B cell (primary cell): ENCODE measurements at regions not wholly inside any gene's neighbourhood (a gene's known extent, or its start where the extent isn't known, plus 50 kb on each side); places are given as distances from the start of the nearest gene placed in this dataset.
"Not testable (repeated sequence)": the region's sequence is repeated elsewhere in the genome, so short reads cannot be mapped to it uniquely, and the experiment has no call there.

ENCODE experiments used
- ATAC-seq: fragments of 200-7000 bp; cut with Tn5 transposase; one replicate; pipeline ENCODE4 v1.10.0; 2021; ENCODE audit warnings: low read depth, mild to moderate bottlenecking, moderate number of reproducible peaks, moderate library complexity
- CTCF ChIA-PET: fragments of 350-600 bp; sonication (Branson Sonifier 250); formaldehyde crosslinking; loops from one replicate; lab custom pipeline; 2021; ENCODE audit warnings: antibody characterized with exemption, inconsistent platforms; lab: Charles Lee
- POLR2A ChIA-PET: fragments of 350-600 bp; sonication (Branson Sonifier 250); formaldehyde crosslinking; loops from one replicate; lab custom pipeline; 2021; ENCODE audit warnings: antibody characterized with exemption; lab: Charles Lee
- DNase-seq: peaks from one replicate; pipeline ENCODE4 v3.0.0; 2013
- H2AFZ ChIP-seq: 2 replicates; pipeline ENCODE4 v1.6.1; 2012; ENCODE audit warnings: mild to moderate bottlenecking, low read depth, low read length; ENCODE audit not compliant: insufficient read depth, poor library complexity, severe bottlenecking
- H3K27ac ChIP-seq, 2 donors: 1 replicate in 1 of 2; 2 replicates in 1 of 2; pipeline ENCODE4 v1.5.1; 2012 to 2013; ENCODE audit warnings: low read length in 2 of 2, mild to moderate bottlenecking in 2 of 2, moderate library complexity in 1 of 2
- H3K27me3 ChIP-seq, 4 experiments: fragments of 200-600 bp in 1 of 4; sonication (generic) in 1 of 4; replicated peaks in 1 of 4; 1 replicate in 2 of 4; 2 replicates in 2 of 4; pipeline versions ENCODE4 v1.6.1 to v1.7.0; 2013 to 2016; ENCODE audit warnings: low read length in 3 of 4, mild to moderate bottlenecking in 2 of 4, mixed read lengths in 1 of 4, moderate library complexity in 1 of 4; ENCODE audit not compliant: insufficient read depth in 4 of 4, control insufficient read depth in 3 of 4; ENCODE audit errors: control extremely low read depth in 1 of 4
- H3K36me3 ChIP-seq, 2 experiments: replicated peaks in 1 of 2; 1 replicate in 1 of 2; 2 replicates in 1 of 2; pipeline versions ENCODE4 v1.6.1 to v1.7.1; 2013; ENCODE audit warnings: low read length in 1 of 2; ENCODE audit not compliant: insufficient read depth in 2 of 2, control insufficient read depth in 1 of 2; ENCODE audit errors: control extremely low read depth in 1 of 2, extremely low read depth in 1 of 2
- H3K4me1 ChIP-seq, 2 donors: fragments of 200-600 bp in 1 of 2; sonication (generic) in 1 of 2; 1 replicate in 1 of 2; 2 replicates in 1 of 2; pipeline versions ENCODE4 v1.5.1 to v1.6.1; 2013 to 2017; ENCODE audit warnings: low read length in 2 of 2; ENCODE audit not compliant: control insufficient read depth in 2 of 2, insufficient read depth in 2 of 2
- H3K4me2 ChIP-seq: replicated peaks from 2 replicates; pipeline ENCODE3; 2012; ENCODE audit warnings: mild to moderate bottlenecking, low read depth, low read length; ENCODE audit not compliant: poor library complexity, severe bottlenecking
- H3K4me3 ChIP-seq, 5 experiments: fragments of 200-600 bp in 1 of 5; sonication (generic) in 1 of 5; 1 replicate in 3 of 5; 2 replicates in 2 of 5; pipeline versions ENCODE4 v1.5.1 to v1.7.0; 2011 to 2016; ENCODE audit warnings: low read length in 4 of 5, mild to moderate bottlenecking in 4 of 5, low read depth in 2 of 5, control low read depth in 1 of 5, moderate library complexity in 1 of 5; ENCODE audit not compliant: insufficient read depth in 1 of 5; ENCODE audit errors: control extremely low read depth in 1 of 5, extremely low read depth in 1 of 5
- H3K79me2 ChIP-seq: fragments of 200-600 bp; sonication (generic); one replicate; pipeline ENCODE4 v1.6.0; 2016; ENCODE audit warnings: low read length; ENCODE audit not compliant: control insufficient read depth, insufficient read depth
- H3K9ac ChIP-seq: fragments of 200-600 bp; sonication (generic); 2 replicates; pipeline ENCODE4 v1.6.1; 2017; ENCODE audit warnings: mild to moderate bottlenecking, low read length, moderate library complexity
- H3K9me3 ChIP-seq, 3 donors: one replicate each; pipeline versions ENCODE4 v1.6.1 to v1.7.1; 2013; ENCODE audit warnings: low read length in 2 of 3; ENCODE audit not compliant: control insufficient read depth in 2 of 3, insufficient read depth in 1 of 3; ENCODE audit errors: control extremely low read depth in 1 of 3
- H4K20me1 ChIP-seq: 2 replicates; pipeline ENCODE4 v1.6.0; 2012; ENCODE audit warnings: mild to moderate bottlenecking, low read length; ENCODE audit not compliant: insufficient read depth, control insufficient read depth, poor library complexity, severe bottlenecking
- H3K27ac Mint-ChIP-seq: one replicate; pipeline ENCODE4 v1.8.0; 2021; ENCODE audit warnings: mixed read lengths
- H3K27me3 Mint-ChIP-seq: one replicate; pipeline ENCODE4 v1.8.0; 2021; ENCODE audit warnings: mixed read lengths
- H3K4me1 Mint-ChIP-seq: one replicate; pipeline ENCODE4 v1.8.0; 2021; ENCODE audit warnings: mixed read lengths
- H3K4me3 Mint-ChIP-seq: one replicate; pipeline ENCODE4 v1.8.0; 2021; ENCODE audit warnings: mixed read lengths
- H3K9me3 Mint-ChIP-seq: one replicate; pipeline ENCODE4 v1.8.0; 2022; ENCODE audit warnings: mixed read lengths; ENCODE audit not compliant: insufficient read depth
- EZH2 ChIP-seq: IDR thresholded peaks from 2 replicates; pipeline ENCODE4 v1.6.1; 2012; ENCODE audit warnings: borderline replicate concordance, low read depth, mild to moderate bottlenecking, moderate library complexity, low read length; ENCODE audit not compliant: insufficient read depth, poor library complexity, severe bottlenecking
- WGBS: methylation state at CpG from one replicate; pipeline ENCODE4 v1.1.5; 2013; ENCODE audit warnings: missing lambda C conversion rate; ENCODE audit not compliant: insufficient coverage; 5-methylcytosine and 5-hydroxymethylcytosine counted together
- intact Hi-C: fragments of 100-400 bp; cut with micrococcal nuclease; formaldehyde crosslinking; loops from one replicate; pipeline ENCODE4 v1.10.0; 2022
- TF ChIP-seq, protein P1 (sequence below): fragments of 200-600 bp; IDR thresholded peaks from one replicate; pipeline ENCODE4 v1.8.0; 2022; ENCODE audit warnings: antibody characterized with exemption, mild to moderate bottlenecking

DNA sequence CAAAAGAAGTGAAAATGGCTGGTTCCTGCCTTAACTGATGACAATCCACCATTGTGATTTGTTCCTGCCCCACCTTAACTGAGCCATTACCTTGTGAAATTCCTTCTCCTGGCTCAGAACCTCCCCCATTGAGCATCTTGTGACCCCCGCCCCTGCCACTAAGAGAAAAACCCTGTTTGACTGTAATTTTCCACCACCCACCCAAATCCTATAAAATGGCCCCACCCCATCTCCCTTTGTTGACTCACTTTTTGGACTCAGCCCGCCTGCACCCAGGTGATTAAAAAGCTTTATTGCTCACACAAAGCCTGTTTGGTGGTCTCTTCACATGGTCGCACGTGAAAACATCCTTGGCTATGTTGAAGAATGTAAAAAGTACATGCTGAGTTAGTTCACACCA is 197.6 kb upstream of the FBN2 start:
- DNase-seq, H3K27me3 Mint-ChIP-seq, H3K9me3 Mint-ChIP-seq, H3K4me2 ChIP-seq, H3K9ac ChIP-seq, H2AFZ ChIP-seq, ATAC-seq, POLR2A ChIA-PET, H3K27me3 ChIP-seq, H3K79me2 ChIP-seq, H3K9me3 ChIP-seq, H3K27ac Mint-ChIP-seq, H3K4me3 ChIP-seq, CTCF ChIA-PET, H3K4me3 Mint-ChIP-seq, H3K36me3 ChIP-seq, intact Hi-C loops, H4K20me1 ChIP-seq, H3K4me1 Mint-ChIP-seq, H3K4me1 ChIP-seq, H3K27ac ChIP-seq: not testable (repeated sequence)
- WGBS, result no CpG with 5 or more reads among the region's 4 CpGs

DNA sequence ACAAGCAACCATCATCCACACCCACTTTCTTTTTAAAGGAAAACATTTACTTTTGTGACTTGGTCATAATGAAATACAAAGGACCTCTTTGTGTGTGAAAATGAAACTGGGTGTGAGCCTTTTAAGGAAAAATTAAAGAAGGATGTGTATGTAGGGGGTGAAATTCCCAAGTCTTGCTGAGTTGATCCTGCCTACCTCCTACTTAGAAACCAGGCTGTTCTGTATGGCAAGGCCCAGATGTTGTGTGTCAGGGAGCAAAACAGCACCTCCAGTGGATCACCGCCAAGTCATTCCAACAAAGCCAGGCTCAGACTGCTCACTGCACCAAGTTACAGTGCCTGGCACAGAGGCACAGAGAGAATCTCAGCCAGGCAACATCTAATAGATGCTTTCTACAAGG is 198.5 kb upstream of the FBN2 start:
- H3K9me3 Mint-ChIP-seq, result peaks cover 2% of the 10 kb centered on the region
- no peaks in the 10 kb centered on the region for H3K27me3 Mint-ChIP-seq
- POLR2A ChIA-PET, result no interaction called here
- H3K4me1 ChIP-seq, result no peaks in the 10 kb centered on the region
- H4K20me1 ChIP-seq, result no peaks in the 10 kb centered on the region
- intact Hi-C loops, result no loop called here
- ATAC-seq (no peak), DNase-seq (no peak)
- no peak overlapping the region for H3K4me3 ChIP-seq
- H3K27me3 ChIP-seq, result no peaks in the 10 kb centered on the region
- H2AFZ ChIP-seq, result no peak overlapping the region
- no peak overlapping the region for H3K9ac ChIP-seq
- WGBS, result no CpG with 5 or more reads among the region's 1 CpG
- H3K4me1 Mint-ChIP-seq, result no peaks in the 10 kb centered on the region
- no peak overlapping the region for H3K4me3 Mint-ChIP-seq
- H3K79me2 ChIP-seq, result no peaks in the 10 kb centered on the region
- no peaks in the 10 kb centered on the region for H3K36me3 ChIP-seq
- no peaks in the 10 kb centered on the region for H3K9me3 ChIP-seq
- no peak overlapping the region for H3K27ac Mint-ChIP-seq
- no peak overlapping the region for H3K27ac ChIP-seq
- no peak overlapping the region for H3K4me2 ChIP-seq
- TF ChIP-seq, protein P1, sequence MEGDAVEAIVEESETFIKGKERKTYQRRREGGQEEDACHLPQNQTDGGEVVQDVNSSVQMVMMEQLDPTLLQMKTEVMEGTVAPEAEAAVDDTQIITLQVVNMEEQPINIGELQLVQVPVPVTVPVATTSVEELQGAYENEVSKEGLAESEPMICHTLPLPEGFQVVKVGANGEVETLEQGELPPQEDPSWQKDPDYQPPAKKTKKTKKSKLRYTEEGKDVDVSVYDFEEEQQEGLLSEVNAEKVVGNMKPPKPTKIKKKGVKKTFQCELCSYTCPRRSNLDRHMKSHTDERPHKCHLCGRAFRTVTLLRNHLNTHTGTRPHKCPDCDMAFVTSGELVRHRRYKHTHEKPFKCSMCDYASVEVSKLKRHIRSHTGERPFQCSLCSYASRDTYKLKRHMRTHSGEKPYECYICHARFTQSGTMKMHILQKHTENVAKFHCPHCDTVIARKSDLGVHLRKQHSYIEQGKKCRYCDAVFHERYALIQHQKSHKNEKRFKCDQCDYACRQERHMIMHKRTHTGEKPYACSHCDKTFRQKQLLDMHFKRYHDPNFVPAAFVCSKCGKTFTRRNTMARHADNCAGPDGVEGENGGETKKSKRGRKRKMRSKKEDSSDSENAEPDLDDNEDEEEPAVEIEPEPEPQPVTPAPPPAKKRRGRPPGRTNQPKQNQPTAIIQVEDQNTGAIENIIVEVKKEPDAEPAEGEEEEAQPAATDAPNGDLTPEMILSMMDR, result no peak
- TF ChIP-seq EZH2, result no peak
- CTCF ChIA-PET, result no interaction called here
